ENCODE measurements at regions not wholly inside any gene's neighbourhood (a gene's known extent, or its start where the extent isn't known, plus 50 kb on each side); places are given as distances from the start of the nearest gene placed in this dataset.
"Not testable (repeated sequence)": the region's sequence is repeated elsewhere in the genome, so short reads cannot be mapped to it uniquely, and the experiment has no call there.

DNA sequence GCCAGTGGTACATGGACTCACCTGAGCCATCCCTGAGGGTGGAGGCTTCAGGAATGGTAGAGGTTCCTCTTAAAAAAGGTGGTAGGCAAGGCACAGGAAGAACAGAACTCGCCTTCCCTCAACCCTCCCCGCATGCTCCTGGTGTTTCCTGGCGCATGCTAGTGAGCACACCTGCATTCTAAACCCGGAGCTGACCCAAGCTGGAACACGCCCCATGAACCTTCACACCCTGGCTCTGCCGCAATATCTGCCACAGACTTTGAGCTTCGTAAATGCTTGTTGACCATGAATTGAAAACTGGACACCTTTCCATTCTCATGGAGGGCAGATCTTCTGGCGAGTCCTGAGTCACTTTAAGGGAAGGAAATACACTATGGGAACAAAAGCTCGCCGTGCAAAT, 601.3 kb upstream of the RAB6C start:
- no peak for DNase-seq (ENCODE audit: low read depth in 2 of 3, low spot score in 2 of 3)

DNA sequence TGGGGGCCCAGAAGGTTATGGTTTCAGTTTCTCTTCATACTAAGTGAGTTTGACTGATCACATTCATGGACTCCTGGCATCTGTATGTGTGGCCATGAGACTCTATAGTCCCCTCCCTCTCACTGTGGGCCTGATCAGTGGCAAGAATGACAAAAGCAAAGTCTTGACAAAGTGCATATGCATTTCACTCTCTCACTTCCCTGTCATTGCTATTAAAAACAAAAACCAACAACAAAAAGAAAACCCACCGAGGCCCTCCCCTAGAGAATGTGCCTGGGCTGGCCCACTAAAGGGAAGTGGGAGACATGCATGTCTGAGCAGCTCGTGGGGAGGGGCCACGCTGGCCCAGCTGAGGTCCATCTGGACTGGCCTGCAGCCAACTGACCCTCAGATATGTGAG, 600.1 kb upstream of the RAB6C start:
- DNase-seq (ENCODE audit: low read depth in 2 of 3, low spot score in 2 of 3), result no peak

DNA sequence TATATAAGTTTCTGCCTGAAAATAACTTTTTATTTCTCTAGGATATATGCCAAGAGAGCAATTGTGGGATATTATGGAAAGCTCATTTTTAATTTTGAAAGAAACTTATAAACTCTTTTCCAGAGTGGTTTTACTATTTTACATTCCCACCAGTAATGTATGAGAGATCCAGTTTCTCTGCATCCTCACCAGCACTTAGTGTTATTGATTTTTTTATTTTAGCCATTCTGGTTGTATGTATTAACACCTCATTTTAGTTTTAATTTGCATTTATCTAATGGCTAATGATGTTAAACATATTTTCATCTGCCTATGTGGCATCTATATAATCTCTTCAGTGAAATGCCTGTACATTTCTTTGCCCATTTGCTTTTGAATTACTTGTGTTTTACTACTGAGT, 597.7 kb upstream of the RAB6C start:
- no peak for DNase-seq (ENCODE audit: low read depth in 2 of 3, low spot score in 2 of 3)

DNA sequence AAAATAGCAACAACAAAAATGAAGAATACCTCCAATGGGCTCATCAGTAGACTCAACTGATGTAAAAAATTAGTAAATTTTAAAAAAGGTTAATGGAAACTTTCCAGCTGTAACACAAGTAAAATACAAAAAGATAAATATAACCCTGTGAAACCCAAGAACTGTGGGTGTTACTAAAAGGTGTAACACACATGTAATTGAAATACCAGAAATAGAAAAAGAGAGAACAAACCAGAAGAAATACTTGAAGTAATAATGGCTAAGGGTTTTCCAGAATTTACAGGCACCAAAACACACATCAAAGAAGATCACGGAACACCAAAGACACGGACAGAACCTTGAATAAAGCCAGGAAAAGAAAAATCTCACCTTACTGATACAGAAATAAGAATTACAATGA, 590.6 kb upstream of the RAB6C start:
- DNase-seq (ENCODE audit: low read depth in 2 of 3, low spot score in 2 of 3), result no peak

DNA sequence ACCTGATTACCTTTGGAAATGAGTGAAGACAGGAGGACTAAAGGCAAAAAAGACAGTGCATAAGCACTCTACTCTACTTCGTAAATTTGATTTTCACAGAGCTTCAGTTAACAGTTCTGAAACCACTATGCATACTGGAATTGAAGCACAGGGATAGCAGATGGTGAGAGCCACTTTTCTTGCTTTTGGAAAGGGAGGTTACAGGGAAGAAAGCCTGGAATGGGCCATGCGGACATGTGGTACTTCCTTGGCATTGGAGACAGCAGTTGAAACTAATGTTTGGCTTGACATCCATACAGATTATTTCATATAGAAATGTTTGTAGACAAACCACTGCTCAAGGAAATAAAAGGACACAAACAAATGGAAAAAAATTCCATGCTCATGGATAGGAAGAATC, 585.6 kb upstream of the RAB6C start:
- DNase-seq (ENCODE audit: low read depth in 2 of 3, low spot score in 2 of 3), result no peak

DNA sequence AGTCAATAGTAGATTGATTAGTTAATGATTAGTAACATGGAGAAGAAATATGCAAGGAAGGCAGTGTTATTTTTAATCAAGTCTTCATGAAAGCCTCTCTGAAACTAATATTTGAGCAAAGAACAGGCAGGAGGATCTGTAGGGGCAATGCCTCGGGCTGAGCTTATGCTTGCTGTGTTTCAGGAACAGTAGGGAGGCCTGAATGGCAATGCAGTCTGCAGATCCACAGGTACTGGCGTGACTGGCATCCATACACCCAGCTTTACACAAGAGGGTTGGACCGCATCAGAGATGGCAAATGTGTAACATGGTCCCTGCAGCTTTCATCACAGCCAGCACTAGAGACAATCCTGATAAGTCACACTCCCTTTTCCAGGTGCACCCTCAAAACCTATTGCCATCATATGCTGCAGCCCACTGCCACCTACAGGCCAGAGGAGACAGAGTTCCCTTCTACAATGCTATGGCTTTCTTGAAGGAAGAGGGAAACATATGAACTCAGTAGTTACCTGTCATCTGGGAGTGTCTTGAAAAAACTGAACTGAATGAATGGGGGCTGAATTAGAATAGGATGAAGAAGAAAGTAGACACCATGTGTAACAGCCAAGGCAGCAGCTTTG, 582.4 kb upstream of the RAB6C start:
- peak in 2 of 3 donors; percentile 22 to 60 for DNase-seq (ENCODE audit: low read depth in 2 of 3, low spot score in 2 of 3)

DNA sequence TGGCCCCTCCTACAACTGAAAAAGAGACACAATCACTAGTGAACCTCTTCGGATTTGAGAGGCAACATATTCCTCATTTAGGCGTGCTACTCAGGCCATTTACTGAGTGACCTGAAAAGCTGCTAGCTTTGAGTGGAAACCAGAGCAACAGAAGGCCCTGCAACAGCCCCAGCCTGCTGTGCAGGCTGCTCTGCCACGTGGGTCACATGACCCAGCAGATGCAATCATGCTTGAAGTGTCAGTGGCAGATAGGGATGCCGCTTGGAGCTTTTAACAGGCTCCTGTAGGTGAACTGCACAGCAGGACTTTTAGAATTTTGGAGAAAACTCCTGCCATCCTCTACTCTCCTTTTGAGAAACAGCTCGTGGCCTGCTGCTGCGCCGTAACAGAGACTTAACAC, 578.6 kb upstream of the RAB6C start:
- no peak for DNase-seq (ENCODE audit: low read depth in 2 of 3, low spot score in 2 of 3)

DNA sequence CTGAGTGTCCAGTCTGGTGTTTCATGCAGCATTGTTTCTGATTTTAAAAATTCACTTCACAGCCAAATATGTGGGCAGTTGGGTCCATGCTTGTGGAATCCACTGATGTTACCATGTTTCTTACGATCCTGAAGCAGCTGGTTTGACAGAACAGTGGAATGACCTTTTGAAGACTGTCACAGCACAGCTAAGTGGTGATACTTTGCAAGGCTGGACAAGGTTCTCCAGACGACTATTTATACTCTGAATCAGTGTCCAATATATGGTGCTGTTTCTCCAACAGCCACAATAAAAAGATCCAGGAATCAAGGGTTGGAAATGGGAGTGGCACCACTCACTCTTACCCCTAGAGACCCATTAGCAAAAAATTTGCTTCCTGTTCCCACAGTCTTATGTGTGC, 577.4 kb upstream of the RAB6C start:
- DNase-seq (ENCODE audit: low read depth in 2 of 3, low spot score in 2 of 3), result no peak

DNA sequence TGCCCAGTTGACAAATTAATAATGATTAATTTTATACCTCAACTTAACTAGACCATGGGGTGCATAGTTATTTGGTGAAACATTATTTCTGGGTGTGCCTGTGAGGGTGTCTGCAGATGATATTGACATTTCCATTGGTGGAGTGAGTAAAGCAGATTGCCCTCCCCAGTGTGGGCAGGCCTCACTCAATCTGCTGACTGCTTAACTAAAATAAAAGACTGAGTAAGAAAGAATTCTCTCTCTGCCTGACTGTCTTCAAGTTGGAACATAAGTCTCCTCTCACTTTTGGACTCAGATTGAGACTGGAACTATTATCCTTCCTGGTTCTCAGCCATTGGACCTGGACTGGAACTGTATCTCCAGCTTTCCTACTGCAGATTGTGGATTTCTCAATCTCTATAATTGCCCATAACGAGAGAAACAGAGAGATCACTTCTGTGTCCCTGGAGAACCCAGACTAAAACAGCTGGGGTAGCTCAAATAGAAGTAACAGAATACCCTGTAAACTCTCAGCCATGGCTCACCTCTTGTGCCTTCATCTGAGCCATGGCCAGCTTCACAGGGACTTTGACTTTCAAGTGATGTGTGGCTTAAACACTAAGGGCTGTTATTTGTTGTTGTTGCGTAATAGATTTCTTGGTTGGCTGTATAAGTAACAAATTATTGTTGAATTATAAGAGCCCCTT, 575.3 kb upstream of the RAB6C start:
- no peak for DNase-seq (ENCODE audit: low read depth in 2 of 3, low spot score in 2 of 3)

DNA sequence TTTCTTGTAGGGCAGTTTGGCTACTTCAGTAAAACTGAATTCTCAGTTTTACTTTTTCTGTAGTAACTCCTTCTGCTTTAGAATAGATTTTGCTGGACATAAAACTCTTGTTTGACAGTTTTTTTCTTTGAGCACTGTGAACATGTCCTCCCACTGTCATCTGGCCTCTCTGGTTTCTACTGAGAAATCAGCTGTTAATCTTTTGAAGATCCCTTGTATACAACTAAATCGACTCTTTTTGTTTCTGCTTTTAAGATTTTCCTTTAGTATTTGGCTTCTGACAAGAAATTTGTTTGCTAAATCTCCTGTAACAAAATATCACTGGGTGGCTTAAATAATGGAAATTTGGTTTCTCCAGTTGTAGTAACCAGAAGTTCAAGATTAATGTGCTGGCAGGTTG, 570.9 kb upstream of the RAB6C start:
- no peak for DNase-seq (ENCODE audit: low read depth in 2 of 3, low spot score in 2 of 3)

DNA sequence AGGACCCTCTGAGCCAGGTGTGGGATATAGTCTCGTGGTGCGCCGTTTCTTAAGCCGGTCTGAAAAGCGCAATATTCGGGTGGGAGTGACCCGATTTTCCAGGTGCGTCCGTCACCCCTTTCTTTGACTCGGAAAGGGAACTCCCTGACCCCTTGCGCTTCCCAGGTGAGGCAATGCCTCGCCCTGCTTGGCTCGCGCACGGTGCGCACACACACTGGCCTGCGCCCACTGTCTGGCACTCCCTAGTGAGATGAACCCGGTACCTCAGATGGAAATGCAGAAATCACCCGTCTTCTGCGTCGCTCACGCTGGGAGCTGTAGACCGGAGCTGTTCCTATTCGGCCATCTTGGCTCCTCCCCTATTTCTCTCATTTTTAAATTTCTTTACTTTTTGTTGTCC, 562.4 kb upstream of the RAB6C start:
- not testable (repeated sequence) for DNase-seq (ENCODE audit: low read depth in 2 of 3, low spot score in 2 of 3)

DNA sequence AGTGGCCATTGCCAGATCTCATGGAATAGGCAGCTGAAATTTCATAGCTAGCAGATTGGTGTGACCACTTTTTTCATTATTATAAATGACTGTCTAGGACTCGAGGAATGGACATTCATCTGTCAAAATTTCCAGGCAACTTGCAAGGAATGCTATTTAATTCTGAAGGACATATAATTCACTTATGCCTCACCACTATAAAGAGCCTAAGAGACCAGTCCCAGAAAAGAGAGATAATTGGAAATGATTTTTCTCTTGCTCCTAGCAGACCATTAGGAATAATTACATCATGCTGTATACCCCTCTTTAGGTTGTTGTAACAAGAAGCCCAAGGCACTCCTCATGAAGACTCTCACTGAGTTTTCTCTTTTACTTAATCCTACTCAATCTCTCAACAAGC, 557.4 kb upstream of the RAB6C start:
- DNase-seq (ENCODE audit: low read depth in 2 of 3, low spot score in 2 of 3), result no peak

DNA sequence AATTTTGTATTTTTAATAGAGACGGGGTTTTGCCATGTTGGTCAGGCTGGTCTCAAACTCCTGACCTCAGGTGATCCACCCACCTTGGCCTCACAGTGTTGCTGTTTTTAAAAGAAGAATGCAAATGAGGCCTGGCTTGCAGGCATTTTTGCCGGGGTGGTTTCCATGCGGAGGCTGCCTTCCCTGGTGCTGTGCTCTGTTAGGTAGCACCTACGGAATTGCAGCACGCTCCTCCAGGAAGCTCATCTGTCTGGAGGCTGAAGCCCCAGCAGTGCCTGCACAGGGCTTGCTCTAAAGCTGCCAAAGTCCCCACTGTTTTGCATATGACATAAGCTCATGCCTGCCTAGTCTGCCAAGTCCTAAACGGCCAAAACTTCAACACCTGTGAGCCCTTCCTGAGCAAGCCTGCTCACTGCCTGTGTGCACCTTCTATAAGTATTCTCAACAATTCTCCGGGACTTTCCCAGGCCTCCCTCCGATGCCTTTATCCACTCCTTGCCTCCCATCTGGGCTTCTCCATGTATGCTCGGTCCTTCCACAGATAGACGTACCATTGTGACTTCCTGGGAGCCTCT, 551.3 kb upstream of the RAB6C start:
- no peak for DNase-seq (ENCODE audit: low read depth in 2 of 3, low spot score in 2 of 3)

DNA sequence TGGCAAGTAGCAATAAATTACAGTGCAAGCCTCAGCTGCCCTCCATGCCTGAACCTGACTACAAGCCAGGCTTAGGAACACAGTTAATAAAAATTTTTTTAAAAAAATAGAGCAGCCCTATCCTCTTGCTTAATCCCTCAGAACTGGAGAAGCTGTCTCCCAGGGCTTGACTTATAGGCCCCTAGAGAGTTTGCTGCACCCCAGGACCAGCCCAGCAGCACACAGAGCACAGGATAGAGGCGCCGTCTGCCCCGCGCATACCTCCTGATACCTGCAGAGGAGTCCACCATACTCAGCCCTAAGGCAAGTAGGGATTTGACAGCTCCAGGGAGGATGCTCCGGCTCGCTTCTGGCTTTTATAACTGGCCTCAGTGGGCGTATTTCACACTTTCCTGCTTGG, 548.6 kb upstream of the RAB6C start:
- DNase-seq (ENCODE audit: low read depth in 2 of 3, low spot score in 2 of 3), result no peak

DNA sequence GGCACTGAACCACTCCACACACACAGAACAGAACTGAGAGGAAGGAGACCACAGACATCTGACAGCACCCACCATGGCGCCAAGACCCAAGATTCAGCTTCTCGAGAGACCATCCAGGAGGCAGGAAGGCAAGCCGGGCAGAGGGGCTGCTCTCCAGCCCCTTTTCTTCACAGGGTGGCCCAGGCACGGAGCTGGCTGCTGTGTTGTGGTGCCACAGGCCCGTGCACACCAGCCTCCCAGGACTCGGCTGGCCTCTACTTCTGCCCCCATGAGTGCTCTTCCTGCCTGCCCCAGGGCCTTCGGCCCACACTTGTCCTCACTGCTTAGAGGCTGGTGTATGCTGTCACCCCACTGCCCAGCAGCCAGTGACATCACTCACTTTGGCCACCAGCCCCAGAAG, 547.6 kb upstream of the RAB6C start:
- no peak for DNase-seq (ENCODE audit: low read depth in 2 of 3, low spot score in 2 of 3)

DNA sequence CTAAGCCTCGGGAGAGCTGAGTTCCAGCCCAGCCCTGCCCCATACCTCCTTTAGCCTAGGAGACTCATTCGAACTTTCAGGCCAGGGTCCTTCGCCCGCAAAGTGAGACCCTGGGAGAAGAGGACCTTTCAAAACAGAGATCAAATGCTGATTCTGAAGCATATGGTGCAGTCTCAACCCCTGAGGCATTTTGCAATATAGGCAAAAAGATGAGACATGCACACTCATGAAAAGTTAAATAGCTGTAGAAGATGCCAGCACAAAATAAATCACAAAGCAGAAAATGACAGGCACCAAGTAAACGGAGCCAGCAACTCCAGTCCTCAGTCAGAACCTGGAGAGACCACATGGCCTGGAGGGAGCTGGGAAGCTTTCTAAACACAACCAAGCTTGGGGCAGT, 542.7 kb upstream of the RAB6C start:
- no peak for DNase-seq (ENCODE audit: low read depth in 2 of 3, low spot score in 2 of 3)

DNA sequence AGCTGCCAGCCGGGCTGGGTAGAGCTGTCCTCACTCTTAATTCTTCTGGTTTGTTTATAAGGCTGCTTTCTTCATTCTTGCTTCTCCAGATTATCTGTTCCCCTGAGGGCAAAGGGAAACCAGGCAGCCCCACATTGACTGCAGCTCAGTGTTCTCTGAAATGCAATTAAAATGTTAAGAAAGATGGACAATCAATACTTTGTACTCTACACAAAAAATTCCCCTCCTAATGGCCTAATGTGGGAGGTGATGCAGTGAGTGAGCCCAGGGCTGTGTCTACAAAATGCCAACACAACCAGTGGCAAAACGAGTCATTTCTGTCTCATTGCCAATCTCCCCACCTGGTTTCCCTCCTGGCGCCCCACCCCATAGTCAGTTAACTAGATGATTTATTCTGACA, 541.7 kb upstream of the RAB6C start:
- DNase-seq (ENCODE audit: low read depth in 2 of 3, low spot score in 2 of 3), result no peak

DNA sequence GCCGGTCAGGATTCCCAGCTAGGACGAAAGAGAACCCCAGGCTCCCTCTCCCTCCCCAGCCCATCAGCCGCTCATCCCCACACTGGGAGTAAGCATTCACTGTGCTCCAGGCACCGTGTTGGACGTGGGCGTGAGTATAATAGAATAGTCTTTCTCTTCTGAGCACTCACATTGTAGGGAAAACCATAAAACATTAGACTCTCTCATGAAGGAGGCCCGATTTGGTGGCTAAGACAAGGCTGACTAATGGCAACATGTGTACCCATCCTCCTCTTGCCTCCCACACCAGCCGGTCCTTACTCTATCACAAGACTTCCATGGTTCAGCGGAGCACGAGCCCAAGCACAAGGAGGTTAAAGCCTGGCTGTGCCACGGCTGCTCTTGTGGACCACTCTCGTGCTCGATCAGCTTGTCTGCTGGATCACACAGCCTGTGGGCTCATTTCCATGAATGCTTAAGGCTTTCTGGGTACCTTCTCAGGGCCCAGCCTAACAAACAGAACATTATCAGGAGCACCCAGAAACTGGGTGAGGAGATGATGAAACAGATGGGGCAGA, 540.9 kb upstream of the RAB6C start:
- DNase-seq (ENCODE audit: low read depth in 2 of 3, low spot score in 2 of 3), result no peak

DNA sequence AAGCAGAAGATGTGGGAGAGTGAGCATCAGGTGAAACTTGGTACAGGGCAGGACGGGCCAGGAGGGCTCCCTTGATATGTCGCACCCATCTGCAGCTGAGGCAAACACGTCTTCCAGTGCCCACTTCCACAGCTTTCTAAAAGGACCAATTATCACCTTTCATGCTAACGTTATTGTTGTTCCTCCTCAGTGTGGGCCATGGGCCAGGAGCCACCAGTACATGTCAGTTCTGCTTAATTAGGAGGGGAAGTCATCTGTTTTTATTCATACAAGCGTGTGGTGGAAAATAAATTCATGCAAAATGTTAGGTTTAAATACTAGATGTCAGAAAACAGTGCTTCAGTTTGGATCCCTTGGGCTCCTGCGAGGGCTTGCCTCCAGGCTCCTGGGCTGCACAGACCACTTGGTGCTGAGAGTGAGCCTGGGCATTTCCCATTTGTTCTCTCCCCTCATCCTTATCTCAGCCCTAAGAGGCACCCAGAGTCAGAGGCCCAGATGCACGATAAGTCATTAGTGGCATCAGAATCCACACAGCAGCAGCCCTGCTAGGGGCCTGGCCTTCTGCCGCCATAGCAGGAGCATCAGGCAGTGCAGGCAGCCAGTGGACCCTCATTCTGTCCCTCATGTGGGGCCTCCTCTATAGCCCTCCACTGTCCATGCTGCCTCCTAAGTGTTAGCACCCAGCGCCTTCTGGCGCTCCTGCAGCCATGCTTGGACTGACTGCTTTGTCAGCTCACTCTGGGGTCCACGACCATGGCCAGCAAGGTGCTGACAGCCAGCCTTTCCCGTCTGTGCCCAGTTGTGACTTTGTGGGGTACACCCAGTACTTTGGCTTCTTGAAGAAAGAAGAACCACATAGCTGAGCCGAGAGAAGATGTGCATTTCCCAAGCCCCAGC, 539.8 kb upstream of the RAB6C start:
- no peak for DNase-seq (ENCODE audit: low read depth in 2 of 3, low spot score in 2 of 3)

DNA sequence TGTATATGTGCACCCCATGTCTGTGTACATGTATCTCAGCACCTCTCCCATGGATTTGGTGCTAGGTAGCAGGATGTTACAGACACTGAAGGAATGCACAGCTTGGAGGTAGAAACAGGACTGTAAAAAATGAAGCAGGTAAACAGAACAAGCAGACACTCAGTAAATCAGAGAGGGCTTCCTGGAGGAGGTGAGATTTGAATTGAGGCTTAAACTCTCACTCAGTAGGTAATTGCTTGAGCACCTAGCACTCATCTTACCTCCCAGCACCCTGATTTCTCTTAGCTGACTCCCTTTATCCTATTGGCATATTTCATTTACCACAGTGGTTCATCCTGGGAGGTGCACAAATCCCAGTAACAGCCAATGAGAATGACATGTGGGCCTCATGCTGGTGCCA, 537.9 kb upstream of the RAB6C start:
- DNase-seq (ENCODE audit: low read depth in 2 of 3, low spot score in 2 of 3), result no peak

DNA sequence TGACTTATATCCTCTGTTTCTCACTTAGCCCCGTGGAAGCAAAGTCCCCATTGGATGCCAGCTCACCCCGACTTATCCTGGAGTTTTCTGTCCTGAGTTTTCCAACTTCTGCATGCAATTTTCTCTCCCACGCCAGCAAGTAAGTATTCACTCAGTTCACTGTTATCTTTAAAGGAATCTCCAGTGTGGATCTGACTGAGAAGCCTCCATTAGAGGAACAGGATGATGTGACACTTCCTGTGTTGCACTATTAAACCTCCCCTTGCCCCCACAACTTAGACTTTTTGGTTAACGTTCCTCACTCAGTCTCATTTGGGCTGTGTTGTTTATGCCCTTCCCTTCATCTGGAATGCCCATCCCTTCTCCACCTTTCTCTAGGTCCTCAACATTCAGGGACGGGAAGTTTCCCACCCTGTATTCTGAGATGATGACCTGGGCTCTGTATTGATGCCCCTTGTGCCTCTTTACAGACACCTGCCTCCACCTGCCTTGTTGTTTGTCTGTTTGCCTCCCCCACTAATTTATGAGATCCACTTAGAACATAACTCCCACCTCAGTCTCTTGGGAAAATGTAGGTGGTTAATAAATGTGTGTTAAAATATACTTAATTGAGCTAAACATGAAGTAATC, 536.1 kb upstream of the RAB6C start:
- no peak for DNase-seq (ENCODE audit: low read depth in 2 of 3, low spot score in 2 of 3)

Measured in hematopoietic multipotent progenitor cell (in vitro differentiated cells).